Epithelial cell of esophagus (primary cell): ENCODE measurements at regions not wholly inside any gene's neighbourhood (a gene's known extent, or its start where the extent isn't known, plus 50 kb on each side); places are given as distances from the start of the nearest gene placed in this dataset.

Experiments
- DNase-seq: peaks from one replicate; pipeline ENCODE4 v3.0.0; 2010; ENCODE audit warnings: low read depth
- H3K4me3 ChIP-seq: 2 replicates; pipeline ENCODE4 v1.5.1; 2011; ENCODE audit warnings: mild to moderate bottlenecking, low read length, control low read depth
- CTCF ChIP-seq: IDR thresholded peaks from 2 replicates; pipeline ENCODE4 v1.5.1; 2011; ENCODE audit warnings: low read depth, mild to moderate bottlenecking, low read length, control low read depth, inconsistent platforms; ENCODE audit not compliant: insufficient read depth; ENCODE audit errors: missing control alignments

DNA sequence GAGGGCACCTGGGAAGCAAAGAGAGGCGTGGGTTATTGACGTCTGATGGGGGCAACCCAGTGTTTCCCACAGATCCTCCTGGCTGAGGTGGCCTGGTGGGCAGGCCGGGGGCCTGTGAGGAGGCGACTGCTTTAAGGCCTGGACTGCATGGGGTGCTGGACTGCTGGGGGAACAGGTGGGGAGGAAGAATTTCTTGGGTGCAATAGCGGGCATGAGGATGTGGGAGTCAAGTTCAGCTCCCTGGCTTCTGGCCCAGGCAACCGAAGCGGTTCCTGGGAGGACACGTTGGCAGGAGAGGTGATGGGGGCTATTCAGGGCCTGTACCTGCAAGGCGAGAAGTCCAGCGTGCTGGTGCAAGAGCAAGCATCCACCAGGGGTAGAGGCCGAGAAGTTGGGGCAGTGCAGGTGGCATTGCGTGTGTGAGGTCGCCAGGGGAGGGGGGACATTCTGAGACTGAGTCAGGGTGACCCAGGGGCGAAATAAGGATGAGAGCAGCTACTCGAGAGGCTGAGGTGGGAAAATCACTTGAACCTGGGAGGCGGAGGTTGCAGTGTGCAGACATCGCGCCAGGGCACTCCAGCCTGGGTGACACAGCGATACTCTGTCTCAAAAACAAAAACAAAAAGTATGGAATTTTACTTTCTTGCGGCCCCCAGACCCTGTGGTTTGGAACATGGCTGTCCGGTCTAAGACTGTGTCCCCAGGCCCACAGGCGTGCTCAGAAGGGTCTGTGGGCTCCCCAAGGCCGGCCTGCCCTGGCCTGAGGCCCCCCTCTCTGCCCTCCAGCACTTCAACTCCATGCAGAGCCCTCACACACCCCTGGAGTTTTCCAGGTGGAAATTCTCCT is 53.6 kb upstream of the ELN start:
- no peak overlapping the region for H3K4me3 ChIP-seq
- no peak for DNase-seq
- TF ChIP-seq CTCF: no peak

DNA sequence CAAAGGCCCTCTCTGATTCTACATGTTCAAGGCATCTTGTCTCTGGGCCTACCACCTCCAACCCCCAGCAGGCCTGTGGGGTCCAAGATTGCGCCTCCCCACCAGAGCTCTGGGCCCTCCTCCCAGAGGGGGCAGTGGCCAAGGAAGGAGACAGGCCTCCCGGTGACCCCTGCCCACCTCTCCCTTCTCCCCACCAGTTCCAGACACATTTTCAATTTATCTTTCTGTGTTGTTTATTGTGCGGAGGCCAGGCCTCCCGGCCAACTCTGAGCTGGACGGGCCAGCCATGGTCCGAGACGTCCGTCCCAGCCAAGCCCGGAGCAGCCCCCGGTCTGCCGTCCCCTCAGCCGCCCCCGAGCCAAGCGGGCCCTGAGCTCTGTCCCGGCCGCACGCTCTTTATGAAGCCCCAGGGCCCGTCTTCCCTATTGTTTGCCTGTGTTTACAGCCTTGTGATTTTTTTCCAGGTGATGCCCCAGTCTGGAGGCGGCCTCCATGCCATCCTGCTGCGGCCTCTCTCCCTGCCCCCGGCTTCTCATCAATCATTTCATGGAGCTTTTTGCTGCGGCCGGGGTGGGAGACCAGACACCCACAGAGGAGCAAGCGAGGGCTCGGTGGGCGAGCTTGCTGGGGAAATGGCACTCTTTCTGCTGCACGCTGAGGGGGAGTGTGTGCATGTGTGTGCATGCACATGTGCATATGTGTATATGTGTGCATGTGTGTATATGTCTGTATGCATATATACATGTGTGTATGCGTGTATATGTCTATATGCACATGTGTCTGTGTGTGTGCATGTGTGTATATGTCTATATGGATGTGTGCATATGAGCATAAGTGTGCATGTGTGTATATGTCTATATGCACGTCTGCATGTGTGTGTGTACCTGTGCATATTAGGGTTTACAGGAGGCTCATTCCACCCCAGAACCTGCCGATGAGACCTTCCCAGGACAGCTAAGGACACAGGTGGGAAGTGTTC is 52.7 kb upstream of the ELN start:
- TF ChIP-seq CTCF: no peak
- H3K4me3 ChIP-seq: no peak overlapping the region
- DNase-seq: no peak

DNA sequence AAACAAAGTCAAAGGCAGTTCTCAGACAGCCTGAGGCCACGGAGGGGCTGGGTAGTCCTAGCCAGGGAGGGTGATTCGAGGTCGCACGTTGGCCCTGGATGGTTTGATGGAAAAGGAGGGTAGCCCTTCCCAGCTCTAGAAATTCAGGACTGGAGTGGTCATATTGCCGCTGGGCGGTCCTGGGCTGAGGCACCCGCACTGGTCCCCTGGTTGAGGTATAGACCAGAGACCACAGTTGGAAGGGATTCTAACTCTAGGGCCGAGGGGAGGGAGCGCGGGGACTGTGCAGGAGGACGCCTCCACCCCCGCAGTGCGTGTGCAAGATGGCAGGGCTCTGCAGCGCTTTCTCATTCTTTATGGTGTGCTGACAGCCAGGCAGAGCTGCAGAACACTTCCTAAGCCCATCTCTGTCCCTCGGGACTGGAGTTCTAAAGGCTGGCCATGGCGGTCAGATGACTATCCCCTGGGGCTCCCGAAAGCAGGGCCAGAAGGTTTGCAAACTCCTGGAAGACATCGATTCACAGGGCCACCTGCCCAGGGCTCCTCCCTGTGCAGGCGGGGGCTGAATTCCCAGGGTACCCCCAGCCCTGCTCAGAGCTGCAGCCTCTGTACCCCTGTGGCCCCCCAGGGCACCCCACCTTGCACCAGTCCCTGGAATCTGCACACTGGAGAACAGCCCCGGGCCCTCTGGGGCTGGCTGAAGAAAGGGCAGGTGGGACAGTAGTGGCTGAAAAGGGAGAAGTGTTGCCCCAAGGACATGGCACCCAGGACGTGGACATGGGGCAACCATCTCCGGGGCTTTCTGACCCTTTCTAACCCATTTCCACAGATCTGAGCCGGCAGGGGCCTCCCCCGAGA is 51.0 kb upstream of the ELN start:
- no peak for TF ChIP-seq CTCF
- no peak for DNase-seq
- no peak overlapping the region for H3K4me3 ChIP-seq

DNA sequence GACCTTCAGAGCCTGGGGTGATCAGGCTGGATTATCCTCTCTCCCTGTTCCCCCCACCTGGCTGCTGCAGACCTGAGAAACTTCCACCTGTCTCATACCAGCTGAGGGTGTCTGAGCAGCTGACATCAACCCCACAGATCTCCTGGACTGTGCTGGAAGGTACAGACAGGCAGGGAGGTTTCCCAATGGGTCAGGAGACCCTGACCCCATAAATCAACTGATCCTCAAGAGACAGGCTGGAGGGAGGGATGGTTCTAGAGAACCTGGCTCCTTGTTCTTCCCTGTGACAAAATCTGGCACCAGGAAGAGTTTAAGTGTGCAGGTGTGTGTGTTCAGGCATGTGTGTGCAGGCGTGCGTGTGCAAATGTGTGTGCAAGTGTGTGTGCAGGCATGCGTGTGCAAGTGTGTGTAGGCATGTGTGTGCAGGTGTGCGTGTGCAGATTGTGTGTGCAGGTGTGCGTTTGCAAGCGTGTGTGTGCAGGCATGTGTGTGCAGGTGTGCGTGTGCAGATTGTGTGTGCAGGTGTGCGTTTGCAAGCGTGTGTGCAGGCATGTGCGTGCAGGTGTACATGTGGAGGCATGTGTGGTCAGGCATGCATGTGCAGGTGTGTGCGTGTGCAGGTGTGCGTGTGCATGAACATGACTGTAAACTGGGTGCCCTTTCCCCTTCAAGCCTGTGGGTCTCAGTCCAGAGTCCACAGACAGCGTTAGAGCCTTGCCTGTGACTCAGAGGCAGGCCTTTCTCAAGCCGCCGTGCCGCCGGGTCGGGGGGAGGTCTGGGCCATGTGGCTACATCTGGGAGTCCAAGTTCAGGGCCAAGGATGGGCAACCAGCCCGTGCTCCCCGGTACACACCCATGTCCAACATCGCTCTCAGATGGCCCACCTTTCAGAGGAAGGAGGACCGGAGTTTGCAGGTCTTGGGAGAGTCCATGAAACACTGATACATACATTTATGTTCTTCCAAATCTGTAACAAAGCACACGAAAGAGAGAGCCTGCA is 50.1 kb upstream of the ELN start:
- H3K4me3 ChIP-seq: no peak overlapping the region
- DNase-seq: no peak
- TF ChIP-seq CTCF: no peak
